Choroid plexus epithelial cell (primary cell): ENCODE measurements at regions not wholly inside any gene's neighbourhood (a gene's known extent, or its start where the extent isn't known, plus 50 kb on each side); places are given as distances from the start of the nearest gene placed in this dataset.

Experiments
- DNase-seq: peaks from one replicate; pipeline ENCODE4 v3.0.0-alpha.2; 2010; ENCODE audit warnings: low read depth
- H3K4me3 ChIP-seq: 2 replicates; pipeline ENCODE4 v1.5.1; 2011; ENCODE audit warnings: low read depth, mild to moderate bottlenecking, control low read depth, low read length, moderate library complexity
- TF ChIP-seq, protein P1 (sequence below): conservative IDR thresholded peaks from 2 replicates; pipeline ENCODE4 v1.5.1; 2011; ENCODE audit warnings: low read depth, mild to moderate bottlenecking, control low read depth, inconsistent platforms, low read length, moderate library complexity

DNA sequence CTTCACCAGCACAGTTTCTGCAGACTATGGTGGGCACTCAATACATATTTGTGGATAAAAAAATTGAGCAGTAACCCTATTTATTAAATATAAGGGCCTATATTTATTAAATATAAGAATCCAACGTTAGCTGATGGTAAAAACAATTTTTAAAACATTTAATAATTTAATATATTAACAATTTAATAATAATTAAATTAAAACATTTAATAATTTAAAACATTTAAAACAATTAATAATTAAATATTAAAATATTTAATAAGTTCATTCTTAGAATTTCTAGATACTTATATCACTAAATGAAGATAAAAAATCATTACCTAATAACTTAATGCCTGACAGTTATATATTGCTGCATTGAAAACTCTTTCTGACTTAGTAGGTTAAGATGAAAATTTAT, 880.2 kb upstream of the EPHA6 start:
- no peak for DNase-seq
- TF ChIP-seq, protein P1, sequence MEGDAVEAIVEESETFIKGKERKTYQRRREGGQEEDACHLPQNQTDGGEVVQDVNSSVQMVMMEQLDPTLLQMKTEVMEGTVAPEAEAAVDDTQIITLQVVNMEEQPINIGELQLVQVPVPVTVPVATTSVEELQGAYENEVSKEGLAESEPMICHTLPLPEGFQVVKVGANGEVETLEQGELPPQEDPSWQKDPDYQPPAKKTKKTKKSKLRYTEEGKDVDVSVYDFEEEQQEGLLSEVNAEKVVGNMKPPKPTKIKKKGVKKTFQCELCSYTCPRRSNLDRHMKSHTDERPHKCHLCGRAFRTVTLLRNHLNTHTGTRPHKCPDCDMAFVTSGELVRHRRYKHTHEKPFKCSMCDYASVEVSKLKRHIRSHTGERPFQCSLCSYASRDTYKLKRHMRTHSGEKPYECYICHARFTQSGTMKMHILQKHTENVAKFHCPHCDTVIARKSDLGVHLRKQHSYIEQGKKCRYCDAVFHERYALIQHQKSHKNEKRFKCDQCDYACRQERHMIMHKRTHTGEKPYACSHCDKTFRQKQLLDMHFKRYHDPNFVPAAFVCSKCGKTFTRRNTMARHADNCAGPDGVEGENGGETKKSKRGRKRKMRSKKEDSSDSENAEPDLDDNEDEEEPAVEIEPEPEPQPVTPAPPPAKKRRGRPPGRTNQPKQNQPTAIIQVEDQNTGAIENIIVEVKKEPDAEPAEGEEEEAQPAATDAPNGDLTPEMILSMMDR = no peak

DNA sequence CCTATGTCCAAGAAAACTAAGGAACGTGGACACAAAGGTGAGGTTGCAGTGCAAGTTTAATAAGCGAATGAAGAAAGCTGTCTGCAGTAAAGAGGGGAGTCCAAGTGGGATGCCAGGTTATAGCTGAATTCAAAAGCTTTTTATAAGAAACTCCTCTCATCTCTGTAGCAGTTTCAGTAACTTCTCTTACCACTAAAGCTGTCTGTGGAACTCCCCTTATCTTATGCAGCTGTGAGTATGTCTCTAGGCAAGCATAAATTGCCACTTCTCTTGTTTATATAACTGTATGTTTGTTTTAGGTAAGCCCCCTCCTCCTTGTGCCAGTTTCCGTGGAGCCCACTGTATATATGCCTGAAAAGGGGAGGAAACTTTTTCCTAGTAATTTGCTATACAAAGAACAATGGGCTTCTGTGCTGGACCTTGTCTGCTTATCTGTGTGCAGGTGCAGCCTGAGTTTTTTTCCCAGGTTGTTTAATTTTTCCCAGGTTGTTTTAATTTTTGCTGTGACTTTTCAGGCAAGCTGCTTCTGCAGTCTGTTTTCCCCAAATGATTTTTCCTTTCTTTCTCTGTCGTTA, 875.1 kb upstream of the EPHA6 start:
- TF ChIP-seq, protein P1 = no peak
- no peak overlapping the region for H3K4me3 ChIP-seq
- no peak for DNase-seq

More for the DNA sequence above, 880.2 kb upstream of the EPHA6 start:
- H3K4me3 ChIP-seq = no peak overlapping the region

- TF ChIP-seq, protein P1 = no peak
- no peak overlapping the region for H3K4me3 ChIP-seq
- no peak for DNase-seq
These were observed 848.6 kb upstream of the EPHA6 start for GRCh38 chr3:95965704-95966336.

DNA sequence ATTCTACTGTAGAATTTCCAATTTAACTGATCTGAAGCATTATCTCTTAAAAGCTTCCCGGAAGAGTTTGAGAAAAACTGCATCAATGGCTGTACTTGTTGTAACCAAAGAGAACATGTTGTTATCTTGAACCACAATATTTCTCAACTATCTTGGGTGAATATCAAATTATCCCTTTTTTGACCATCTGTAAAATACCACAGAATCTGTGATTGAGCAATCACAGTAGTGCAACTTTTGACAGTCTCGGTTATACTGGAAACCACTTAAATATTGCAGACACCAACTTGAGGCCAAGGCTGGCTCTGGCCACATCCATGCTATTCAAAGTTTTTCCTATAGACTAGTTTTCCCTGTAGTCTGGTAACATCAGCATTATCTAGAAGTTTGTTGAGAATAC, 842.8 kb upstream of the EPHA6 start:
- no peak overlapping the region for H3K4me3 ChIP-seq
- TF ChIP-seq, protein P1 = no peak
- no peak for DNase-seq

DNA sequence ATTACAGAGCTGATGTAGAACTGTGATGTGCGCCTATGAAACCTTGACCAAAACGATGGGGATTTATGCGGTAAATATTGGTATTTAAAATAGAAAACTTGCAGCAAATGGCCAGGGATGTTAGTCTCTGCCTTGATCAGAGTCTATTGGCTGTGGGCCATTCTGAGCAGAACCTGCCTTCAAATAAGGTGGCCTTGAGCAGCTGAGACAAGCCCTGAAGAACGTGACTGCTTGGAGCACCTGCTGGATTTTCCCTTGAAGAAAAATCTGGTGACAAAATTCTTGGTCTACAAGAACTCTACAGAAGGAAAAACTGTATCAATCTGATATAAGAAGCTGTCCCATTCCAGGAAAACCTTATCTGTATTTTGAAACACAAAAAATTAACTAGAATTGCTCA, 820.1 kb upstream of the EPHA6 start:
- H3K4me3 ChIP-seq = no peak overlapping the region
- TF ChIP-seq, protein P1 = no peak
- DNase-seq = no peak

GRCh38 chr3:96000966-96001365, 813.4 kb upstream of the EPHA6 start:
- no peak overlapping the region for H3K4me3 ChIP-seq
- no peak for DNase-seq
- TF ChIP-seq, protein P1 = no peak

DNA sequence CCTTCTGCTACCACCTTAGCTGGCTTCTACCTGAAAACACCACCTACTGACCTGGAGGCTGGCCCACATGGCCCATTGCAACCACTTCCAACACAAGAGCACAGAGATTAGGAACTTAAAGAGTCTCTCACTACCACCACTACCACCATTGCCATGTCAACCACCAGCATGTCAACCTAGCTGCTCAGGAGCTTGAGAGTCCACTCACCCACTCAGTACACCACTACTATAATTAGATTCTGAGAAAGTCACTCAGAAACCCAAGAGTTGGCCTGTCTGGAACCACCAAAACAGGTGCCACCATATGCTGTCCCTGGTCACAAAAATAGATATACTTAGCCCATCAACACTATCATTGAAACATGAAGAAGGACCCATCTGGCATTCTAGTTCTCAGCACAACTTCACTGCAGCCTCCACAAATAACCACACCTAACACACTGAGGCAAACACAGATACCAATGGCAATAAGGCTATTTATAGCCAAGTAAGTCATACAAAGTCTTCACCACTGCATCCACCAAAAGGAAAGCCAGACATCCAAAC, 806.7 kb upstream of the EPHA6 start:
- no peak overlapping the region for H3K4me3 ChIP-seq
- DNase-seq = no peak
- TF ChIP-seq, protein P1 = no peak
